Uterus (tissue), 3 donors: ENCODE measurements at regions not wholly inside any gene's neighbourhood (a gene's known extent, or its start where the extent isn't known, plus 50 kb on each side); places are given as distances from the start of the nearest gene placed in this dataset.

ENCODE experiments used
- DNase-seq, 2 donors: peaks; one replicate each; pipeline ENCODE4 v3.0.0-alpha.2; 2019 to 2020
- H3K27ac ChIP-seq, 2 donors: fragments of 200-600 bp; sonication (generic); 1 replicate in 1 of 2; 2 replicates in 1 of 2; pipeline ENCODE4 v1.5.1; 2016 to 2018
- H3K27me3 ChIP-seq, 2 donors: fragments of 200-600 bp; sonication (generic); one replicate each; pipeline ENCODE4 v1.5.1; 2018 to 2019; ENCODE audit warnings: control low read depth in 1 of 2
- H3K36me3 ChIP-seq, 2 donors: fragments of 200-600 bp; sonication (generic); one replicate each; pipeline ENCODE4 v1.5.1; 2019; ENCODE audit warnings: control low read depth in 1 of 2
- H3K4me1 ChIP-seq, 2 donors: fragments of 200-600 bp; sonication (generic); one replicate each; pipeline ENCODE4 v1.5.1; 2018 to 2019; ENCODE audit warnings: control low read depth in 1 of 2
- H3K4me3 ChIP-seq, 2 donors: fragments of 200-600 bp; sonication (generic); 1 replicate in 1 of 2; 2 replicates in 1 of 2; pipeline ENCODE4 v1.5.1; 2018 to 2019; ENCODE audit warnings: mild to moderate bottlenecking in 1 of 2
- H3K9me3 ChIP-seq, 2 donors: fragments of 200-600 bp; sonication (generic); one replicate each; pipeline ENCODE4 v1.5.1; 2019; ENCODE audit warnings: control low read depth in 1 of 2
- POLR2A ChIP-seq, 2 donors: fragments of 450-650 bp; IDR thresholded peaks; one replicate each; pipeline ENCODE4 v1.6.1; 2016; ENCODE audit warnings: antibody characterized with exemption in 2 of 2, mild to moderate bottlenecking in 1 of 2, moderate library complexity in 1 of 2
- intact Hi-C: fragments of 100-400 bp; cut with DNase I; formaldehyde crosslinking; loops from one replicate; pipeline ENCODE4 v1.15.1; 2023; ENCODE audit warnings: low total_unique reads
- TF ChIP-seq, protein P1 (sequence below), 4 experiments: fragments of 200-600 bp in 2 of 4; fragments of 450-650 bp in 2 of 4; sonication (generic) in 2 of 4; IDR thresholded peaks; one replicate each; pipeline ENCODE4 v1.5.1; 2016 to 2019; ENCODE audit warnings: antibody characterized with exemption in 4 of 4, mild to moderate bottlenecking in 2 of 4, moderate library complexity in 1 of 4
- donor health status: DM: yes; HTN: yes; CAD: no.

GRCh38 chr2:13492262-13492661, 775.5 kb downstream of the TRIB2 start:
- Histone ChIP-seq H3K4me1 (no peaks in the 10 kb centered on the region), H3K27ac (no peak overlapping the region), H3K4me3 (no peak overlapping the region), H3K36me3 (no peaks in the 10 kb centered on the region), H3K27me3 (no peaks in the 10 kb centered on the region), H3K9me3 (no peaks in the 10 kb centered on the region)
- DNase-seq, result no peak
- no peak for TF ChIP-seq POLR2A (IDR thresholded peaks at IDR 0.05)
- TF ChIP-seq, protein P1, sequence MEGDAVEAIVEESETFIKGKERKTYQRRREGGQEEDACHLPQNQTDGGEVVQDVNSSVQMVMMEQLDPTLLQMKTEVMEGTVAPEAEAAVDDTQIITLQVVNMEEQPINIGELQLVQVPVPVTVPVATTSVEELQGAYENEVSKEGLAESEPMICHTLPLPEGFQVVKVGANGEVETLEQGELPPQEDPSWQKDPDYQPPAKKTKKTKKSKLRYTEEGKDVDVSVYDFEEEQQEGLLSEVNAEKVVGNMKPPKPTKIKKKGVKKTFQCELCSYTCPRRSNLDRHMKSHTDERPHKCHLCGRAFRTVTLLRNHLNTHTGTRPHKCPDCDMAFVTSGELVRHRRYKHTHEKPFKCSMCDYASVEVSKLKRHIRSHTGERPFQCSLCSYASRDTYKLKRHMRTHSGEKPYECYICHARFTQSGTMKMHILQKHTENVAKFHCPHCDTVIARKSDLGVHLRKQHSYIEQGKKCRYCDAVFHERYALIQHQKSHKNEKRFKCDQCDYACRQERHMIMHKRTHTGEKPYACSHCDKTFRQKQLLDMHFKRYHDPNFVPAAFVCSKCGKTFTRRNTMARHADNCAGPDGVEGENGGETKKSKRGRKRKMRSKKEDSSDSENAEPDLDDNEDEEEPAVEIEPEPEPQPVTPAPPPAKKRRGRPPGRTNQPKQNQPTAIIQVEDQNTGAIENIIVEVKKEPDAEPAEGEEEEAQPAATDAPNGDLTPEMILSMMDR (IDR thresholded peaks at IDR 0.05), result no peak
- intact Hi-C loops, result no loop called here

DNA sequence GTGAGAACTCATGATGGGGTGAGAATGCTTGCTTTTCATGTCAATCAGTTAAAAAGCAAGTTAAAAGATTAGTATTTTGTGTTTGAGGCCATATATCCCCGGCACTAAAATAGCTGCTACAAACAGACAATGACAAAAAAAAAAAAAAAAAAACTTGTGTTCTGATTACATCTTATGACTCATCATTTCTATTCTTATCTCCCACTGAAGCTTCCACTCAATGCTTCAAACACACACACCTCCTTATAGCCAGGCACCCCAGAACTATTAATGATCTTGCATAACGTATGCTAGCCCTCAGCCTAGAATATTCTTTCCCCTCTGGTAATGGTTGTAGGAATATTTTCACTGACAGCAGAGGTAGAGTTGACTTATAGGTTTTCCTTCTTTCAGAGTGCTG, 778.3 kb downstream of the TRIB2 start:
- Histone ChIP-seq H3K36me3 (no peaks in the 10 kb centered on the region), H3K27me3 (no peaks in the 10 kb centered on the region), H3K27ac (no peak overlapping the region), H3K4me3 (no peak overlapping the region), H3K4me1 (no peaks in the 10 kb centered on the region), H3K9me3 (no peaks in the 10 kb centered on the region)
- DNase-seq, result no peak
- no peak for TF ChIP-seq POLR2A (IDR thresholded peaks at IDR 0.05)
- TF ChIP-seq, protein P1 (IDR thresholded peaks at IDR 0.05), result no peak
- intact Hi-C loops, result no loop called here

- no peaks in the 10 kb centered on the region for H3K9me3 ChIP-seq
- H3K4me1 ChIP-seq, result no peaks in the 10 kb centered on the region
- H3K36me3 ChIP-seq, result no peaks in the 10 kb centered on the region
- DNase-seq, result no peak
- no peak for TF ChIP-seq POLR2A (IDR thresholded peaks at IDR 0.05)
- TF ChIP-seq, protein P1 (IDR thresholded peaks at IDR 0.05), result no peak
- no peak overlapping the region for H3K27ac ChIP-seq
- intact Hi-C loops, result no loop called here
- H3K4me3 ChIP-seq, result no peak overlapping the region
- H3K27me3 ChIP-seq, result no peaks in the 10 kb centered on the region
Observed at GRCh38 chr2:13504808-13505207, 788.1 kb downstream of the TRIB2 start.

GRCh38 chr2:13508671-13509070, 791.9 kb downstream of the TRIB2 start:
- Histone ChIP-seq H3K4me3 (no peak overlapping the region), H3K4me1 (no peaks in the 10 kb centered on the region), H3K27ac (no peak overlapping the region), H3K9me3 (no peaks in the 10 kb centered on the region), H3K36me3 (no peaks in the 10 kb centered on the region), H3K27me3 (no peaks in the 10 kb centered on the region)
- intact Hi-C loops, result no loop called here
- no peak for DNase-seq
- no peak for TF ChIP-seq POLR2A (IDR thresholded peaks at IDR 0.05)
- TF ChIP-seq, protein P1 (IDR thresholded peaks at IDR 0.05), result no peak

GRCh38 chr2:13515254-13515653, 798.5 kb downstream of the TRIB2 start:
- H3K9me3 ChIP-seq, result no peaks in the 10 kb centered on the region
- intact Hi-C loops, result no loop called here
- TF ChIP-seq POLR2A (IDR thresholded peaks at IDR 0.05), result no peak
- TF ChIP-seq, protein P1 (IDR thresholded peaks at IDR 0.05), result no peak
- DNase-seq, result no peak
- no peak overlapping the region for H3K27ac ChIP-seq
- H3K27me3 ChIP-seq, result no peaks in the 10 kb centered on the region
- no peak overlapping the region for H3K4me3 ChIP-seq
- H3K36me3 ChIP-seq, result no peaks in the 10 kb centered on the region
- H3K4me1 ChIP-seq, result no peaks in the 10 kb centered on the region
